HG03354 (cell line): ENCODE measurements at regions not wholly inside any gene's neighbourhood (a gene's known extent, or its start where the extent isn't known, plus 50 kb on each side); places are given as distances from the start of the nearest gene placed in this dataset.
"Not testable (repeated sequence)": the region's sequence is repeated elsewhere in the genome, so short reads cannot be mapped to it uniquely, and the experiment has no call there.

ENCODE experiments used
- ATAC-seq: cut with Tn5 transposase; IDR thresholded peaks from one replicate; pipeline ENCODE4 v1.9.1; 2021; ENCODE audit warnings: mild to moderate bottlenecking; ENCODE audit not compliant: unreplicated experiment, poor library complexity, severe bottlenecking

DNA sequence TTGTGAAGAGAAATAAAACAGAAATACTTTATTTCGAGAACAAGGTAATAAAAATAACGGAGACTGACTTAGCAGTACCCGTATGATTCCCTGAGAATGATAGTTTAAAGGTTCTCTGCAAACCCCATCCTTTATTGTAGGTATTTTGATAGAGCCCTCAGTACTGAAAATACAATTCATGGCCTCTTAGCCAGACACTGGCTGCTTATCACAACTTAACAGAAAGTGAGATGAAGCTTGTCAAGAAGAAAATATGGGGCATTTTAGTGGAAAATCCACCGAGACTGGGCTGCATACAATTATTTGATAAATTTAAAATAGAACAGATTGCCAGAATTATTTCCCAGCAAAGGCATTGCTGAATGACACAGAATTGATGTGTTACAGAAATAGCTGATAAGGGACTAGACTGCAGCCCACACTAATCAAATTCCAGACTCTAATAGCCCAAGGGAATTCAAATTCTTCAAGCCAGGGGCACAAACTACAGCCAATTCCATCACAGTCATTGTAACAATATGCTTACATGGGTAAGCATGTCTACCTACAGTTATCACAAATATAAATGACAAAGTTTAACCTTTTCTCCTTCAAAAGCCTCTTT lies 521.9 kb downstream of the PLOD2 start:
- no peak for ATAC-seq

DNA sequence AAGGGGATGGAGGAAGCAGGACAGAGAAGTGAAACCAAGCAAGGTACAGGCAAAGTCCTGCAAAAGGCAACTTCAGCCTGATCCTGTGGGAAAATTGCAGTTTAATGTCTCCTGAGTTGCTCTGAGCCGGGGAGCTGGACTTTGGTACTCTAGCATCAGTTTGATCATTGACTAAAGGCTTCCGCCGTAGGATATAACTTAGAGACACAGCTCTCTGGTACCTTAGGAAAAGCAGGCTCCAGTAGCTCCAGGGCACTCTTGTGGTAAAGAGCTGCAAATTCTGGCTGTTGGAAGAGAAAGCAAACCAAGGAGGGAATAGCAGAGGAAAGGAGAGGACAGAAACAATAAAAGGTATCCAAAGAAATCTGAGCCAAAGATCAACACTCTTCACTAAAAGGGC lies 521.1 kb downstream of the PLOD2 start:
- ATAC-seq, result no peak

DNA sequence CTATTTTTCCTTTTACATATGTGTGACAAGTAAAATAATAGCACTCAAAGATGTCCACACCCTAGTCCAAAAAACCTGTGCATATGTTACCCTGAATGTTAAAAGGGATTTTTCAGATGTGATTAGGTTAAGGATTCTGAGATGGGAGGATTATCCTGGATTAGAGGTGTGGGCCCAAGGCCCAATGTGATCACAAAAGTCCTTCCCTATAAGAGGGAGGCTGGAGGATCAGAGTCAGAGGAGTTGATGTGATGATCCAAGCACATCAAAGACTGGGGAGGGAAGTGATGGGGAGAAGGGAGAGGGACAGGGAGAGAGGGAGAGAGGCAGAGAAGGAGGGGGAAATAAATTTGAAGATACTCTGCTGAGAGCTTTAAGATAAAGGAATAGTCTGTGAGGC lies 512.6 kb downstream of the PLOD2 start:
- ATAC-seq, result no peak

DNA sequence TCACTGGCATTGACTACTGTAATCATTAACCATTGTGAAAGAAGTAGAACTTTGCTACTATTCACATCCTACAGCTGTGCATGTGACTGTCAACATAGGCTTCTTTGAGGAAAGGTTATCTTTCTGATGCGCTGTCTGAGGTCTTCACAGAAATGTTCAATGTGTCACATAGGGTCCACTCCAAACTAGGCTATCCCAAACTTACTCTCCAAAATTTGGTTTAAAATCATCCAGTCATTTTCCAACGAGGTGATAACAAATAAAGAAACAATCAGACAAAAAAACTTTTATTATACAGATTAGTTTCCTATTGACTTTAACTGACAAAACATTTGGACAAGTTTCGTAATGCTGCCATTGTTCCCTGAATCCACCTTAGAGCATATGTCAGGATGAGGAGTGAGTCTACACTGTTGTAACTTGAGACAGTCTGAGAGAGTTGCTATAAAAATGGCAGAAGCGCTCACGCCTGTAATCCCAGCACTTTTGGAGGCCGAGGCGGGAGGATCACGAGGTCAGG lies 511.6 kb downstream of the PLOD2 start:
- ATAC-seq, result no peak

DNA sequence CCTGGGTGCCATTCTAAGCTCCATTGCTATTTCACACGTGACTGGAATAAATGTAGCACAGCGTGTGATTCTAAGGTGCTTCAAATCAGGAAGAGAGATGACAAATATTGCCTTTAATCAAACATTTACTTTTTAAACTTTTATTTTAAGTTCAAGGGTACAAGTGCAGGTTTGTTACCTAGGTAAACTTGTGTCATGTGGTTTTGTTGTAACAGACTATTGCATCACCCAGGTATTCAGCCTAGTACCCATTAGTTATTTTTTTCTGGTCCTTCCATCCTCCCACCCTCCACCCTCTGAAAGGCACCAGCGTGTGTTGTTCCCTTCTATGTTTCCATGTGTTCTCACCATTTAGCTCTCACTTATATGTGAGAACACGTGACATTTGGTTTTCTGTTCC lies 510.8 kb downstream of the PLOD2 start:
- no peak for ATAC-seq

DNA sequence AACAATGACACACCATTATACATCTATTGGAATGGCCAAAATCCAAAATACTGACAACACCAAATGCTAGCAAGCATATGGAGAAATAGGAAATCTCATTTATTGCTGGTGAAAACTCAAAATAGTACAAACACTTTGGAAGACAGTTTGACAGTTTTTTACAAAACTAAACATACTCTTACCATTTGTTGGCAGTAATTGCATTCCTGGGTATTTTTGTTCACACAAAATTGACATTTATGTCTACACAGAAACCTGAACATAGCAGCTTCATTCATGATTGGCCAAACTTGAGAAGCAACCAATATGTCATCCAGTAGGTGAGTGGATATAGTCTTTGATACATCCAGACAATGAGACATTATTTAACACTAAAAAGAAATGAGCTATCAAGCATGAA lies 489.9 kb downstream of the PLOD2 start:
- ATAC-seq, result no peak

DNA sequence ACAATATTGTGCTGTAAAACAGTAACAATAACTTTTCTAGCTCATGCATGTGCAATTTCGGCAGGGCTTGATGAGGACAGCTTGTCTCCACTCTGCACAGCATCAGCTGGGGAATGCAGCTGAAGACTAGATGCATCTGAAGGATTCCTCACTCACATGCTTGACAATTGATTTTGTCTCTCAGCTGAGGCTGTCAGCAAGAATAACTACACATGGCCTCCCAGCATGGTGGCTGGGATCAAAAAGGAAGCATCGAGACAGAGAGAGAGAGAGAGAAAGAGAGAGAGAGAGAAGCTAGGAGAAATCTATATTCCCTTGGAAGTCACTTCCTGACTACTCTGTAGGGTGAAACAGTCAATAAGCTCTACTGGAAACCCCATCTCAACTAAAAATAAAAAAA lies 487.1 kb downstream of the PLOD2 start:
- no peak for ATAC-seq

DNA sequence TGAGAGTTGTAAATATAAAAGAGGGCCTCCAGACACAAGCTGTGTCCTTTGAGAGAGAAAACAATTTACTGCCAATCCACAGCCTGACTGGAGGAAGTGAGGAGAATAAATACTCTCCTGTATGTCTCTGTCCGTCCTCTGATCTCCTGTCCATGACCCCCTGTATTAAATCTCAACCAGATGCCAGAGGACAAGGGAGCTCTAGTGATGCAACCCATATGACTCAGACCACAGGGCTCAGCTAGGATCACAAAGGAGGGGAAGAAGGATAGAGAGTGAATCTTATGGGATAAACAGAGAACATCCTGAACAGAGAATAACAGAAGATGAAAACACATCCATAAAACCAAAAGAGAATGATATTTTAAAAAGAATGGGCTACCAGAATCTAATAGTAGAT lies 482.6 kb downstream of the PLOD2 start:
- ATAC-seq, result no peak

DNA sequence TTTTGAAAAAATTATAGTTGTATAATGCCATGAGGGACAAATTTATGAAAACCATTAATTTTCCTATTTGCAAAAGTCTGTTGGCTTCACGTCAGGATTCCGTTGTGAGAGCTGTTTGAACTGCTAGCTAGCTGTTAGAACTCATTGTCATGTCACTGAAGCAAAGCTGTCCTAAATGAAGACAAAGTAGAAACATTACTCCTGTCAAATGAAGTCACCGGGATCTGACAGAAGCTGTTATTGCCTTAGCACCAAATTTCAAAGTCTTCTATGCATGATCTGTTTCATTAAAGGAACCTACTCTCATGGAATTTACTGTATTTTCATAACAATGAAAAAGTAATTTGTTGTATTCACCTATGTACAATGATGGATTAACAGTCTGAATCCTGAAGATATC lies 479.8 kb downstream of the PLOD2 start:
- ATAC-seq, result no peak

DNA sequence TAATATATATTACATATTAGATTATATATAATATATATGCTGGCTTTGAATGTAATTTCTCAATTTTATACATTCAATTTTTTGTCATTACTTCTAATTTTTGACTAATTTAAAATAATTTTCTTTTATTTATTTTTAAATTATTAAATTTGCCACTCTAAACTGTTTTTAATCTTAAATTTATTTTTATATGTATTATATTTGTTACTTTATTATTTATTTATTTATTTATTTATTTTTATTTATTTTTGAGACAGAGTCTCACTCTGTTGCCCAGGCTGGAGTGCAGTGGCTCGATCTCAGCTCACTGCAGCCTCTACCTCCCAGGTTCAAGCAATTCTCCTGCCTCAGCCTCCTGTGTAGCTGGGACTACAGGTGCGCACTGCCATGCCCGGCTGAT lies 473.0 kb downstream of the PLOD2 start:
- not testable (repeated sequence) for ATAC-seq

DNA sequence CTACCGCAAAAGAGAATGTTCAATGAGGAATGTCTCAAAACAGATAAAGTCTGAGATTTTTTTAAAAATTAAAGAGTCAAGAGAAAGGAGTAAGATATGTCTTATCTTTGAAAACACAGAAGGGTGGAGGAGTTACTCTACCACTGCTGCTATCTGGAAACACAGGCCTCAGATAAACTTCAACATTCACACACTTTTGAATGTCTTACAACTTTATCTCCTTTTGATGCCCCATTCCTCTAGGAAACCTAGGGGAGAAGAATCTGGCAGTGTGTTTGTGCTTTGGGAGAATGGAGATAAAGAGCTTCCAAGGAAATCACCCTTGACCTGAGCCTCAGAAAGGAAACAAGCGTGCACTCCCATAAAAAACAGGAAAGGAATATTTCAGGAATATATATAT lies 468.2 kb downstream of the PLOD2 start:
- no peak for ATAC-seq

DNA sequence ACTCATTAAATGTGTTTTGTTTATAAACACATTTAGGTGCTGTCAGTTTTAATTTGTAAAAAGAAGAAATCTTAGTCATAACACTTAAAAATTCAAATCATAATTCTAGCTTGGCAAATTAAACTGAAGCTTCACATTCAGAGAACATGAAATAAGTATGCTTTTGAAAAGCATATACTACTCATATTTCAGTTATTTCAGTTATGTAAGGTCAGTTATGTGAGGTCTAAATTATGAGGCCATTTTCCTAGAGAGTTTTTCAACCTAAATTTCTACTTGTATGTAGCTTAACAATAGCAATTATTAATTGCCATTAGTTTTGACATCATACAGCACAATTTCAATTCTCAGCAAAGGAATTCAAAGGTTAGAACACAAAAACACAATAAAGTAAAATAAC lies 465.0 kb downstream of the PLOD2 start:
- no peak for ATAC-seq

DNA sequence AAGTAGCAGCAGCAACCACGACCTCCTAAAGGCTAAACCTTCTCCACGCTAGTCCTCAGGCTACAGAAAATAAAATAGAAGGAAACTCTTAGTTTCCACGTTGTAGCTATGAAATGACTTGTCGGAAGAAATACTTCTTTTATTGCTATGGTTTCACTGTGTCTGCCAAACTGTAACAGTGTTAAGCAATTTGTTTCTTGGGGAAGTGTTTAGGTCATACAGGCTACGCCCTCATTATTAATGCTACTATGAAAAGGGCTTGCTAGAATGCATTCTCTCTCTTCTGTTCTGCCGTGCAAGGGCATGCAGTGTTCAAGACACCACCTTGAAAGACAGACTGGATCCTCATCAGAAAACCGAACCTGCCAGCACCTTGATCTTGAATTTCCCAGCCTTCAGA lies 462.7 kb downstream of the PLOD2 start:
- no peak for ATAC-seq

DNA sequence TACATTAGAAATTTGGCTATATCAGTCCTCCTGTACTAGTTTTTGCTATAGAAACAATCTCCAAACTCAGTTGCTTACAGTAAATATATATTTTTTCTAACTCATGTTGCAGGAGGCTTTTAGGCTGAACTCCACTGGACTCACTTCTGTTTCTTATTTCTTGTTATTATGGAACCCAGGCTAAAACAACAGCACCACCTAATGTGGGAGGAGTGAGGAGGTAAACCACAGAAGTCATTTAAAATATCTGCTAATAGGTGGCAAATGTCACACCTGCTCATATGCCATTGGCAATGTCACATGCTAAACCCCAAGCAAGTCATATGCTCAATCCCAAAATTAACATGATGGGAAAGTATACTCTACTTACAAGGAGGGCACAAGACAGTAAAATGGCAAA lies 462.2 kb downstream of the PLOD2 start:
- ATAC-seq, result no peak

DNA sequence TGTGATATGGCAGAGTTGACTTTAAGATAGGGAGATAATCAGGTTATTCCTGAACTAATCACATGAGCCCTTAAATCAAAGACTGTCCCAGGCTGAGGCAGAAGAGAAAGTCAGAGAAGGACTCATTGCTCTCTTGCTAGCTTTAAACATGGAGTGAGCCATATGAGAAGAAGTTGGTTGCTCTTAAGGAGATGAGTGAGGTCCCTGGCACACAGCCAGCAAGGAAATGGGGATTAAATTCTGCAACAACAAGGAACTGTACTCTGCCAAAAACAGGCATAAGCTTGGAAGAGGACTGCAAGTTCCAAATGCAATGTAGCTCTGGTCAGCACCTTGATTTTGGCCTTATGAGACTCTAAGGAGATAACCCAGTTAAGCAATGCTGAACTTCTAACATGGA lies 457.0 kb downstream of the PLOD2 start:
- no peak for ATAC-seq

DNA sequence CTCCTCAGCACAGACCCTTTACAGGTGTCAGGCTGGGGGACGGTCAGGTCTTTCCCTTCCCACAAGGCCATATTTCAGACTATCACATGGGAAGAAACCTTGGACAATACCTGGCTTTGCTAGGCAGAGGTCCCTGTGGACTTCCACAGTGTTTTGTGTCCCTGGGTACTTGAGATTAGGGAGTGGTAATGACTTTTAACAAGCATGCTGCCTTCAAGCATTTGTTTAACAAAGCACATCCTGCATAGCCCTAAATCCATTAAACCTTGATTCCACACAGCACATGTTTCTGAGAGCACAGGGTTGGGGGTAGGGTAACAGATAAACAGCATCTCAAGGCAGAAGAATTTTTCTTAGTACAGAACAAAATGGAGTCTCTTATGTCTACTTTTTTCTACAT lies 451.2 kb downstream of the PLOD2 start:
- ATAC-seq, result not testable (repeated sequence)

DNA sequence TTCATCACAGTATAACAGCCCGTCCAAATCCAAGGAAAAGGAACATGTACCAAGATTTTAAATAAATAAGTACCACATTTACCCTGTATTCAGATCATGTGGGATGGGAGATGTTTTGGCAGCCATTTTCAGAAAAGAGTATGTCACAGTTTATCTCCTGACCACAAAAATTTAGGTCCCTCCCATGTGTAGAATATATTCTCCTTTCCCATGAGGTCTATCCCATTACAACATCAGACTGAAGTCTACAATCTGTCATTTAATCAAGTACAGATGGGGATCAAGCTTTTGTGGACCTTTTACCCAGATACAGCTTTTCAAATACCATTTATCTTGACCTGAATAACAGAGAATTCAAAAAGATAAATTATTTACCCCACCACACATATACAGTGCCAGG lies 444.5 kb downstream of the PLOD2 start:
- no peak for ATAC-seq

DNA sequence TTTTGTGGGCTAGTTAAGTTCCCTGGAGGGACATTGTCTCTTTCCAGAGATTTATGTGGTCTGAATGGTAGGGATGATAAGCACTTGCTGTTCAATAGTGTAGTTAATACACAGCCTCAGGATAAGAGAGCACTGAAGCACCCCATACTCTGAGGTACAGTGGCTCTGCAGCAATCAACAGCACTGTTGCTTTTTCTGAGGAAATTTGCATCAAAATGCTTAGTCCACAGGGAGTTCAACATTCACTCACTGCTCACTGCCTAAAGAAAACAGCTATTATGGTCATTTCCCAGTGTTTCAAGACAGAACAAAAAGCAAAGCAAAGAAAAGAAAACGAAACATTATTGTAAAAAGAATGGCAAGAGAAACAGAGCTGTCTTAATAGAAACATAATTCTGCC lies 441.9 kb downstream of the PLOD2 start:
- ATAC-seq, result no peak

DNA sequence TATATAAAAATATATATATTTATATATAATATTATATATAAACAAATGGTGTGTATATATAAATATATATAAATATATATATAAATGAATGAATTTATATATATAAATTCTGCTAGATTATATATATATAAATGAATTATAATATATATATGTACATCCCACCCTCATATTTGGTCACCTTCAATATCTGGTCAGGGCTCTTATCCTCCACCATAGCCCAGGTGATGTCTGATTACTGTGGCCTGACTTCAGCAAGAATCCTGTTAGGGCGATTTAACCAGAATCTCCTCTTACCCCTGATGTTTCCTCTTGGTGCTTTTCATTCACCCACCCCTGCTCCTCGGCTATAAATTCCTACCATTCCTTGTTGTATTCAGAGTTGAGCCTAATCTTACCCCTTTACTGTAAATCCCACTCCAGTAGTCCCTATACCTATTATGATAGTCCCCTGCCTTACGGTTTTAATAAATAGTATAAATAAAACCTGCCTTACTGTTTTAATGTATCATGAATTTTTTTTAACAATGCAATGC lies 439.6 kb downstream of the PLOD2 start:
- ATAC-seq, result no peak

DNA sequence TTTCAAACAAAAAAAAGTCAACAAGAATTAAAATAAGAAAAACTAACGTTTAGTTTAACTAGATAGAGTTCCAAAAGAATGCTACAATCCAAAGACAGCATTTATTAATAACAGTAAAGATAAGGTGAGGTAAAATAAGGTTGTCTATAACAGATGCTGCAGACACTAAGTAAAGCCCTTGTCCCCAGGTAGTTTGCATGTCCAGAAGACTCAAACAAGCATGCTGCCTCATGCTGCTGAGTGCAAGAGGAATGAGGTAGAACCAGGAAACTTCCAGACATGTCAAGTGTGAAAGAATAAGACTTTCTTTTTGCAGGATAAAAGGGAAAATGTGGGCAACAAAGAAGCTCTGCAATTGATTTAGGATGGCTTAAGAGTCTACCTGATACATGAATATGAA lies 439.2 kb downstream of the PLOD2 start:
- no peak for ATAC-seq

DNA sequence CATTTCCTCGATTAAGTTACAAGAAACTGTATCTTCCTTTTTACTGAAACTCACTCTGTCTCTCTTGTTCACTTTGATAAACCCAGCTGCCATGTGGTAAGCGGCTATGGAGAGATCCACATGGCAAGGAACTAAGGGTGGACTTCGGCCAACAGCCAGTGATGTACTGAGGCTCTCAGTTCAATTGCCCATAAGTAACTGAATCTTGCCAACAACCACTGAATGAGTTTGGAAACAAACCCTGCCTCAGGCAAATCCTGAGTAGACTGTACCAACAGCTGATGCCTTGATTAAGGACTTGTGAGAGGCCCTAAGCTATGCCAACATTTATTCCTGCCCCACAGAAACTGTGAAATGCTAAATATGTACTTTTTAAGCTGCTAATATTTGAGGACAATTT lies 433.5 kb downstream of the PLOD2 start:
- ATAC-seq, result no peak

DNA sequence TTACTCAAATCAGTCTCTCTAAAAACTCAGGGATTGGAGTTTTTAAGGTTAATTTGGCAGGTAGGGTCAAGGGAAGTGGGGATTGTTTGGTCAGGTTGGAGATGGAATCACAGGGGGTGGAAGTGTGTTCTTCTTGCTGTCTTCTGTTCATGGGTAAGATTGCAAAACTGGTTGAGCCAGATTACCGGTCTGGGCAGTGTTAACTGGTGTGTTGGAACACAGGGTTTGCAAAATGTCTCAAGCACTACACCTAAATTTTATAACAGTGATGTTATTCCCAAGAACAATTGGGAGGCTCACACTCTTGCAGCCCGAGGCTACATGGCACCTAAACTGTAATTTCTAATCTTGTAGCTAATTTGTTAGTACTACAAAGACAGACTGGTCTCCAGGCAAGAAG lies 425.4 kb downstream of the PLOD2 start:
- no peak for ATAC-seq
